ENCODE measurements at regions not wholly inside any gene's neighbourhood (a gene's known extent, or its start where the extent isn't known, plus 50 kb on each side); places are given as distances from the start of the nearest gene placed in this dataset.
"Not testable (repeated sequence)": the region's sequence is repeated elsewhere in the genome, so short reads cannot be mapped to it uniquely, and the experiment has no call there.

- not testable (repeated sequence) for DNase-seq (ENCODE audit: low read depth); H3K4me3 ChIP-seq (ENCODE audit: control insufficient read depth, low read depth, low read length)
- peak; percentile 51 for TF ChIP-seq CTCF (IDR thresholded peaks at IDR 0.05; ENCODE audit: control insufficient read depth, insufficient read depth, low read depth, low read length, missing control alignments)
Measured at GRCh38 chr7:142520885-142521284, 228.4 kb upstream of the PRSS1 start.

- not testable (repeated sequence) for H3K4me3 ChIP-seq (ENCODE audit: control insufficient read depth, low read depth, low read length); DNase-seq (ENCODE audit: low read depth)
Measured at GRCh38 chr7:142520455-142520854, 228.8 kb upstream of the PRSS1 start.

GRCh38 chr7:142519079-142520078, 229.9 kb upstream of the PRSS1 start:
- H3K4me3 ChIP-seq (ENCODE audit: control insufficient read depth, low read depth, low read length) = no peak overlapping the region
- no peak for DNase-seq (ENCODE audit: low read depth)
- no peak for TF ChIP-seq CTCF (IDR thresholded peaks at IDR 0.05; ENCODE audit: control insufficient read depth, insufficient read depth, low read depth, low read length, missing control alignments)

- H3K4me3 ChIP-seq (ENCODE audit: control insufficient read depth, low read depth, low read length) = no peak overlapping the region
- peak; percentile 82 for TF ChIP-seq CTCF (IDR thresholded peaks at IDR 0.05; ENCODE audit: control insufficient read depth, insufficient read depth, low read depth, low read length, missing control alignments)
- no peak for DNase-seq (ENCODE audit: low read depth)
Measured at GRCh38 chr7:142516038-142516501, 233.2 kb upstream of the PRSS1 start.

GRCh38 chr7:142514716-142515115, 234.6 kb upstream of the PRSS1 start:
- DNase-seq (ENCODE audit: low read depth); H3K4me3 ChIP-seq (ENCODE audit: control insufficient read depth, low read depth, low read length): not testable (repeated sequence)

- no peak for TF ChIP-seq CTCF (IDR thresholded peaks at IDR 0.05; ENCODE audit: control insufficient read depth, insufficient read depth, low read depth, low read length, missing control alignments)
- no peak overlapping the region for H3K4me3 ChIP-seq (ENCODE audit: control insufficient read depth, low read depth, low read length)
- no peak for DNase-seq (ENCODE audit: low read depth)
Measured at GRCh38 chr7:142513178-142513955, 235.9 kb upstream of the PRSS1 start.

- no peak overlapping the region for H3K4me3 ChIP-seq (ENCODE audit: control insufficient read depth, low read depth, low read length)
- no peak for DNase-seq (ENCODE audit: low read depth)
- TF ChIP-seq CTCF (IDR thresholded peaks at IDR 0.05; ENCODE audit: control insufficient read depth, insufficient read depth, low read depth, low read length, missing control alignments) = no peak
Measured at GRCh38 chr7:142511801-142512200, 237.5 kb upstream of the PRSS1 start.
